ENCODE measurements at regions not wholly inside any gene's neighbourhood (a gene's known extent, or its start where the extent isn't known, plus 50 kb on each side); places are given as distances from the start of the nearest gene placed in this dataset.
"Not testable (repeated sequence)": the region's sequence is repeated elsewhere in the genome, so short reads cannot be mapped to it uniquely, and the experiment has no call there.

DNA sequence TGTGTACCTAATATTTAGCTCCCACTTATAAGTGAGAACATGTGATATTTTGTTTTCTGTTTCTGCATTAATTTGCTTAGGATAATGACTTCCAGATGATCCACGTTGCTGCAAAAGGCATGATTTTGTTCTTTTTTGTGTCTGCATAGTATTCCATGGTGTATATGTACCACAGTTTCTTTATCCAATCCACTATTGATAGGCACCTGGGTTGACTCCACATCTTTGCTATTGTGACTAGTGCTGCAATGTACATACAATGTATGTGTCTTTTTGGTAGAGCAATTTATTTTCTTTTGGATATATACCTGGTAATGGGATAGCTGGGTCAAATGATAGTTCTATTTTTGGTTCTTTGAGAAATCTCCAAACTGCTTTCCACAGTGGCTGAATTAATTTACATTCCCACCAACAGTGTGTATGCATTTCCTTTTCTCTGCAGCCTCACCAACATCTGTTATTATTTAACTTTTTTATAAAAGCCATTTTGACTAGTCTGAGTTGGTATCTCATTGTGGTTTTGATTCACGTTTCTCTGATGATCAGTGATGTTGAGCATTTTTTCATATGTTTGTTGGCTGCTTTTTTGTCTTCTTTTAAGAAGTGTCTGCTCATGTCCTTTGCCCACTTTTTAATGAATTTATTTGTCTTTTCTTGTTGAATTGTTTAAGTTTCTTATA, 102.8 kb upstream of the GAS1 start:
- DNase-seq = not testable (repeated sequence)

DNA sequence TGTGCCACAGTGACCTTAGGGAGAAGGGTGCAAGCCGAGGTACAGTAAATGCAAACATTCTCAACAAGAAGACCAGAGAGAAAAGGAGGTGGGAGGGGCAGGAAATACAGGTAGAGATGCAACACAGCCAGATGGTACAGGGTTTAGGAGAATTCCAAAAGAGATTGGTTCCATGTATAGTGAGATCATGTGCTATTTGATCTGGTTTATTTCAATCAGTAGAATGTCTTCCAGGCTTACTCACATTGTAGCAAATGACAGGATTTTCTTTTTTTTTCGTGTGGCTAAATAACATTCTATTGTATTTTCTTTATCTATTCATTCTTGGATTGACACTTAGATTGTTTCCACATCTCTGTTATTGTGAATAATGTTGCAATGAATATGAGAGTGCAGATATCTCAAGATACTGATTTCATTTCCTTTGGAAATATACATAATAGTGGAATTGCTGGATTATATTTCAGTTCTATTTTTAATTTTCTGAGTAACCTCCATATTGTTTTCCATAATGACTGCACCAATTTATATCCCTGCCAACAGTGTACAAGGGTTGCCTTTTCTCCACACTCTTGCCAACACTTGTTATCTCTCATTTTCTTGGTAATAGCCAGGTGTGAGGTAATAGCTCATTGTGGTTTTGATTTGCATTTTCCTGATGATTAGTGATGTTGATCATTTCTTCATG, 107.8 kb upstream of the GAS1 start:
- DNase-seq = no peak

DNA sequence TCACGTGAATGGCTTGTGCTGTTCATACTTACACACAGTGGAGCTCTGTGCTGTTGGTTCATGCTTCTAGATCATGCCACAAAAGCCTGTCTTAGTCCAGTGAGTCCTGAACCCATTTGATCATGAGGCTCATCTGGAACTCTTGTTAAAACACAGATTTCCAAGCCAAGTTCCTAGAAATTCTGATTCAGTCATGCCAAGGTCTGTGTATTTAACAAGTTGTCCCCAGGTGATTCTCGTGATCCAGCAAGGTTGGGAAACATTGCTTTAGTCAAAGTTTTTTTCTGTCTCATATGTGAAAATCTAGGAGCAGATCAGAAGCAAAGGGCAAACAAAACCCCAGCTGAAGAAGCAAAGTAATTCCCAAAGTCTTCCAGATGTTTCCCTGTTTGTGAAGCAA, 112.5 kb upstream of the GAS1 start:
- DNase-seq = no peak

DNA sequence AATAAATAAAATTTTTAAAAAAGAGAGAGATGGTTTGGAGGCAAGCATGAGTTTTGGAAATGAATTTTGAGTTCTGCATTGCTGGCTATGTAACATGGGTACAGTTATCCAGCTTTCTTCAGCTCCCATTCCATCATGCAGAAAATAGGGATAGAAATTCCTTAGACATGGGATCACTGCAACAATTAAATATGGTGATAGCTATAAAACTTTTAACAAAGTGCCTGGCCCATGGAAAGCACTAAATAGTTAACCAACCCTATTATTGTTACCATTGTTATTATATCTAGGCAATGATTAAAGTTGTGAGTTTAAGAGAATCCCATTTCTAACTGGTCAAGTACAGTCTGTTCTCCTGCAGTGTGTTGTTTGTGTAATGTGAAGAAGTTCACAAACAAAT, 115.4 kb upstream of the GAS1 start:
- no peak for DNase-seq

DNA sequence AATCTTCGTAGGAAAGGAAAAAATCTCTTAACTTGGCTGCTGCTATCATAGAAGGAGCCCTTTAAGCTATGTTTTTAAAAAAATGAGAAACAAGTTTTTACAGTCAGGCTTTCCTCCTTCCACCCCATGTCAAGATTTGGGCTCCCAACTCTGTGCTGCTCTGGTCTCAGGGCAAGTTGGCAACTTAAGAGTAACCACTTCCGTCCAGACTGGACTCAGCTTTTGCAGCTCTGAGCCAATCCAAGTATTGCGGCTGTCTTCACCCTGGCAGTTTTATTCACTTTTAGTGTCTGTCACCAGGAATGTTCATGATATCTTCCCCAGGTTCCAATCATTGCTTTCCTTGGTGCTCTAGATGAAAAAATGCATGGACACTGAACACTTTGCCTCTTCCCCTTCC, 115.9 kb upstream of the GAS1 start:
- no peak for DNase-seq

DNA sequence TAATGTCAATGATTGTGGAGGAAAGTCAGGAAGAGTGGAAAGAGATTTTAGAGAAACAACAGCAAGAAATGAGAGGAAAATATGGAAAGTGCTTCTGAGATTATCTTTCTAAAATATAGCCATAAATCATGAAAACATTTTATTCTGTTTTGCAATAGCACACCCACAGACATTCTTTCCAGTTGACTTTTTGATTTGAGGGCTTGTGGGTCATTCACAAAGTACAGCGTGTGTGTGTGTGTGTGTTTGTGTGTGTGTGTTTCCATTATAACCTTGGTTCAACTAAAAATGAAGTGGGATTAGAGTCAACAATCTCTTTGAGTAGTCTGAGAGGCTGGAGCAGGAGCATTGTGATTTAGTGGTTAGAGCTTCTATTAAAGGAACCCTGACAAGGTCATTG, 116.6 kb upstream of the GAS1 start:
- no peak for DNase-seq

DNA sequence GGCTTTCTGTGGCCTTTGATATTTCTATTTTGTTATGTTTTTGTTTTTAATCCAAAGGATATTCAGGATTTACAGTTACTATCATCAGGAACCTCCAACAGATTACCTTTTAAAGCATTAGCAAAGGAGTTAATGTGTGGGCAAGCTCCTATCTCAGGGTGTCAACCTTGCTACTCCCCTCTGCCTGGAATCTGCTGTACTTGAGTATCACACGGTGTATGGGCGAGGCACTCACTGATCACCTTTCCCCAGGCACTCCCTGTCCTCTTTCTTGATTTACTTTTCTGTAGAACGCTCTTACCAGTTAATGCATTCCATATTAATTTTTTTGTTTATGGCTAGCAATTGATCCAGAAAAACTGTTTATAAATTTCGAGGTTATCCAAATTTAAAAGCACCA, 117.0 kb upstream of the GAS1 start:
- no peak for DNase-seq

DNA sequence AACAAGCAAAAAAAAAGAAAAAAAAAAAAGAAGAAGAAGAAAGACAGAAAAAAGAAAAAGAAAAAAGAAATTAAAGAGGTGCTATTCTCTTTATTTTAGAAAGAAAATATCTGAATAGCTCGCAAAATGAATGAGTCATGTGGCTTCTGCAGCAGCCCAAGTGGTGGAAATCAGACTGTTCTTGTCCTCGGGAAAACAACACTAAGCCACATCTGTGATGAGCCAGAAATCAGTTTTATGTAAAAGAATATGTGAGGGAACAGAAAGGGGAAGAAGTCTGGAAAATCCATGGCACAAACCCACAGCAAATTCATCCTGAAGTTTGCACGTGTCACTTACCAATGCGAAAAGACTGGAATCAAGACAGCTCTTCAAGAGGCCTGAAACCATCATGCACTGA, 118.7 kb upstream of the GAS1 start:
- DNase-seq = no peak

DNA sequence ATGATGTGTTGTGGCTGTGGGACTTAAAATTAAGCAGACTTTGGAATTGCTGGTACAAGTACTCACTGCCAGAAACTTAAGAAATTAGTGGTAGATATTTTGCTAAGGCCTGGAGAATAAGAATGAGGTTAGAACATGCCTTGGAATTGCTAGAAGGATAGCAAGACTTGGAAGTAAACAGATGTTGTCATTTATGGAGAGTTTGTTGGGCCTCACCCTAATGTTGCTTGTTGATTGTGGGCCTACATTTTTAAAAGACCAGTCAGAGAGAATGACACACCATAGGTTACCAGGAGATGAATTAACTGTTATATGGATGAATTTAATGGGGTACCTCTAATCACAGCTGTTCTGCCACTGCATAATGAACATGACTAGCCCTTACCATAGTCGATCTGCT, 120.1 kb upstream of the GAS1 start:
- no peak for DNase-seq

DNA sequence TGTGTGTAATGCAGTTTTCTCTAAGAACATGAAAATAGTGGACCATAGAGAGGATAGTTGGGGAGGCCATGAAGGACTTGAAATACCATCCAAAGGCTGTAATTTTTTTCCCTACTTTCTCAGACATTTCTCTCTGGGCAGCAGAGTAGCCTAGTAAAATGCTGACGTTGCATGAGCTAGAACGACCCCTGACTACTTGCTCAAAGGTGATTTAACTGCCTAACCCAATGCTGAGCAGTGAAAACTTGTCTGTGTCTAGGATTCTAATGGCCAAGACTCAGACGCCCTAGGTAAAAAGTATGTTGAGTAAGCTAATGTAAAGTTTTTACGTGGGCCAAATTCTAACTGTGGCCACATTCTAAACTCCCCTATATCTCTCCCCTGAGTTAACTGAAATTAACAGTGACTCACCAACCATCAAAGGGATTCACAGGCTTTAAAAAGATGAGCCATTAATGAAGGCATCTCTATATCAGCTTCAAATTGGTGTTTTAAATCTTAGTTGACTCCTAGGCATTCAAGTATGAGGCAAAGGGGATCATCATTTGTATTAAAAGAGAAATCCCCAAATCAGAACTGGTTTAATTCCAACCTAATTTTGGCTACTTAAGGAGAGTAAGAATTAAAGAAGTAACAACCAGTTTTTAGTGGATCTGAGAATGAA, 121.0 kb upstream of the GAS1 start:
- DNase-seq = no peak

DNA sequence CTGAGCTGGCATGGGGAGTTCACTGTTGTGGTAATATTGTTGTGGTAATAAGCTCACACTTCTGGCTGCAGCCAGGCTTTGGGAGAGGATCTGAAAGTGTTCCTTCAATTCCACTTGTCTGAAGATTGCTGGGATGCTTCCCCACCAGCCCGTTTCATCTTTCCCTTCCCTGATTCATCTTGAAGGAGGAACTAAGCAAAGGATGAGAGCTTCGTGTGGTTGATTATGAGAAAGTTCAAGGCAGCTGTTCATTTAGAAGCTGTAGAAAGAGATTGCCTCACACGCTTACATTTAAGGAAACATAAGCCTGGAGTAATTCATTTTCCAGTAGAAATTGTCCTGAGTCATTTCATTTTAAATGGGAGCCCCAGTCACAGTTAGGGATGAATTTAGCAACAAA, 122.4 kb upstream of the GAS1 start:
- DNase-seq = no peak

DNA sequence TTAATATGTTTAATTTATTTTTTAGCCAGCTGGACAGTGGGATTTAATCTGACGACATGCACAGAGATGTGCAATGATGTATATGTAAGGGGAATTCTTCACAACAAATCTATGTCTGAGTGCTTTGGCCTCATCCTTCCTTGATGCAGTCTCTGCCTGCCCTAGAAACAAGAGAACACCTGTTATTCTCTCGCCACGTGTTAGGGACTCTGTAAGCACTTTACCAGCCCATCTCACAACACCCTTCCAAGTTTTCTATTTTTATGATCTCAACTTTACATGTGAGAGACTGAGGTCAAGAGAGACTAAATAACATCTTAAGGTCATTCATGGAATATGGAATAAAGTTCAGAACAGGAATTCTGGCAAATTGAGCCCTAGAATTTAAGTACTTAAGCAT, 123.0 kb upstream of the GAS1 start:
- DNase-seq = no peak

DNA sequence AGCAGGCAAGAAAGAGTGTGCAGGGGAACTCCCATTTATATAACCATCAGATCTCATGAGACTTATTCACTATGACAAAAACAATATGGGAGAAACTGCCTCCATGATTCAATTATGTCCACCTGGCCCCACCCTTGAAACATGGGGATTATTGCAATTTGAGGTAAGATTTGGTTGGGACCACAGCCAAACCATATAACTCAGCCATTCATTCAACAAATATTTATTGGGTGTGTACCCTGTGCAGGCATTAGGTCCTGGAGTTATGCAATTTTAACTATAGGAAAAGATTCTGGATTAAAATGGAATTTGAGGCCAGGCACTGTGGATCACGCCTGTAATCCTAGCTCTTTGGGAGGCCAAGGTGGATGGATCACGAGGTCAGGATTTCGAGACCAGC, 124.2 kb upstream of the GAS1 start:
- no peak for DNase-seq

DNA sequence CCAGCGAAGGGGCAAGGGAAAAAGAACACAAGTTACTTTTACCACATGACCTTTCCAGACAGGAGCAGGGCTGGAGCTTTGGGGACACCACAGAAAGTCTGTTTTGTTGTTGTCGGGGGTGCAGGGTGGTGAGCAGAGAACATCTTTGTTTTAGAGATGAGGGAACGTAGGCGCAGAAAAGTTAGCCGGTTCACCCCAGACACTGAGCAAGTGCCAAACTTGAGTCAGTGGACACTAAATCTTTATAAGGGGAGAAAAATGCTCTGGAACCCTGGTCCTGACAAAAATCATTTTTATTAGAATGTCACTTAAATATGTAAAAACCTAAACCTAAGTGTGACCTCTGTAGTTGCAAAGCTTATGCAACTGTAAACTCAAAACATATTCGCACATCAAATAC, 126.4 kb upstream of the GAS1 start:
- no peak for DNase-seq

DNA sequence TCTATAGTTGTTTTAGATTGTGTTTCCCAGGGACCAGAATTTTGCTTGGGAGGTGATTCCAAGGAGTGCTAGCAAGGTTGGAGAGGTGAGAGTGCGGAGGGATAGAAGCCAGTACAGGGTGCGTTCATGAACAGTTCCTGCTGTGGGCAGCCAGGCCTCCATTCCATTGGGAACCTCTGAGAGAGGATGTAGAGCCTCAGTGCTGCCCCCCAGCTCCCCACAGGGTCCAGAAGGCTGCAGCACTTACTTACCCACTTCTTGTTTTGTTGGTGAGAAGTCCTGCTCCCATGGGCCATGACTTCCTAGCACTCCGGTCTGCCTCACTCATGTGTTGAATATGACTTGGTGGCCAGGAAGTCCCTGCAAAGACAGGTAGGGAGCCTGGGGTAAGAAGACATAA, 128.2 kb upstream of the GAS1 start:
- DNase-seq = no peak

DNA sequence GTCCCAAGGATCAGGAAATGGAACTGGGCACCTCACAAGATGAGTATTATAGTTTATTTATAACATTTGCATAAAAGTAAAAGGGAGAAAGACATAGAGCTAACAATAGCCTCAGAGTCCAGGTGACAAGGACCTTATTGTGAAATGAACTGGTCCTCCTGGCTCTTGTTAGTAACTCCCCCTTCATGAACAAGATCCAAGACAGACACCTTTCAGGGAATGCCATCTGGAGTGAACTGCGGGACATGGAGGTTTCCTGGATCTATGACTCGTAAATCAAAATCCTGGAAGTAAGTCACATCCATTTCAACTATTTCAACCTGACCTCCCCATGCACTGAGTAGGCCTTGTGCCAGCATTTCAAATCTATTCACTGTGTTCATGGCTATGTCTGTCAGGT, 129.5 kb upstream of the GAS1 start:
- no peak for DNase-seq

DNA sequence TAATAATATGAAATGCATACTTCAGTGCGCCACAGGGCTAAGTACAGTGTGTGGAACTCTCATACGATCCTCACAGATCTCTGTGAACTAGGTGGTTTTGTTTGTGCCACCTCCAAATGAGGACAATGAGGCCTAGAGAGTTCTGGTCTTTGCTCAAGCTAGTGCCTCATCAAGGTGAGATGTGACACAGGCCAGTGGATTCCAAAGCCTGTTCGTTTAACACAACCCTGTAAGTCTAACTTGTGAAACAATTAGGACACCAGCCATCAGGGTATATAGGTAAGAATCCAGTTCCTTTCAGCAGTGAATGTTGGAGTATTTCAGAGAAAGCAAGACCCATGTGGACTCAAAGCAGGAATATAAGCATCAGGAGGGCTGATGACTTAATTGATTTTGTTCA, 130.7 kb upstream of the GAS1 start:
- DNase-seq = no peak

DNA sequence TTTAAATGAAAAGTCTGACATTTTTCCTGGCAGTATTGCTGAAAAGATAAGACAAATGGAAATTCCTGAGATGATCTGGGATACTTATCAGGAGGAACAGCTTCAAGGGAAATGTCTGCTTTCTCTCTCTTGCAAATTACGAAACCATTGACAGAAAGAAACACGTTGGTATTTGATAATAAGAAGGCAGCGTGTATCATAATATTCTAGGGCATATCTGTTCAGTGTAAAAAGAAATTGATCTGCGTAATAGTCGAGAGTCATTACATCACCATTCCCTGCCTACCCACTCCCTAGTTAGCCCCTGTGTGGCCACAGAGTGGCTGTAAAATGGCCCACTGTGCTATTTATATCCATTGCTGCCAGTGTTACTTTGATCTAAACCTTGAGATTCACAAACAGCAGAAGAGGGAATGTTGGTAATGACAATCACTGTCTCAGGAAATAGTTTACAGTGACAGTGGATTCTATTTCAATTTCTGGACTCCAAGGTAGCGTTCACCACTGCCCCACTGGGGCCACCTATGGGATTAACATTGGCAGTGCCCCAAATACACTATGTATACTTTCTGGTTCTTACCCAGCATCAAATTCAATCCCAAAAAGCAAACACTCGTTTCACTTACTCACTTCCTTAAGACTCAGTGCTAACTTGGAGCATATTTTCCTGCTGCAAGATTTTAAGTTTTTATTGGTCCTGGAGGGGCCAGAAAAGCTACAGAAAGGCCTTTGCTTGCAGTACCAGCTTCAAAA, 133.4 kb upstream of the GAS1 start:
- DNase-seq = no peak

DNA sequence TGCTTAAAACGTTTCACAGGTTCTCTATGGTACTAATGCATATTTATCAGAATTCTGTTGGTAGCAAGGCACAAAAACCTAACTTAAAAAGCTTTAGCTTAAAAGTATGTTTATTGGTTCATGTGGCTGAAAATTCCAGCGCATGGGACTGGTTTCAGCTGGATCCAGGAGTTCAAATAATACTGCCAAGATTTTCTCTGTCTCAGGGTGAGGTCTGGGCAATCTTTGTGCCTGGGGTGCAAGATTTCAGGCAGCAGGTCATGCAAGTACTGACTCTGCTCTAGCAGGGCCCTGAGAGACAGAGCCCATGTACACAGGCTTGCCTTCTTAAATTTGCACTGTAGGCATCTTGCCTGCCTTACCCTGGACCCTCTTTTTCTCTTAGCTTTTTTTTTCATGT, 134.2 kb upstream of the GAS1 start:
- no peak for DNase-seq

DNA sequence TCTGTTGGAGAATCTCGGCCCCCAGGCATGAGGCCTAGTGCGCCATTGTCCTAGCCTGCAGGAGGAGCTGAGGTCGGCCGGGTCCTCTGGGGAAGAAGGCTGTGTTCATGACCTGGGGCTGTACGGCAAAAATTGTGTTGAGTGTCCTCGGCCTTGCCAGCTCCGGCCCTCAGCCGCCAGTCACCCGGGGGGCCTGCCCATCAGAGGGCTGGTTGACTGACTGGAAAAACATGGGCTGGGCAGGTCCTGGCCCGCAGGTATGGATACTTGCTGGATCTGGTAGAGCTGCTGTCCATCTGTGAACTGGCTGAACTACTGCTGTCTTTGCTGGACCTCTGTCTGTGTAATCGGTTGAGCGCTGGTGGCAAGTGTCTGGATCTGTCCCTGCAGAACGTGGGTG, 136.7 kb upstream of the GAS1 start:
- no peak for DNase-seq

DNA sequence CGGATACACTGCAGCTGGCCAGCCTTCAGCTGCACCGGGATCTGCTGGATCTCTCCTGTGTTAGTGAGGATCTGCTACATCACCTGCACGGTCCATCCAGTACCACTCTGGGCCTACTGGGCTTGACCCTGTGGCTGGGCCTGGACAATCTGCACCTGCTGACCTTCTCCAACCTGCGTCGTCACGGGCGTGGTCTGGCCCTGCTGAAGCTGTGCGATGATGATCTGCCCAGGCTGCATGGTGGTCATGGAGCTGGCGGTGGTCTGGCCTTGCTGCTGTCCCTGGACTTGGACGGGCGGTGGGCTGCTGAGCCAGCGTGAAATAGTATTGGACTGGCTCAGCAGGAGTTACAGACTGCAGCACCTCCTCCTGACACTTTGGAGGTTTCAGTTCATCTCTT, 137.1 kb upstream of the GAS1 start:
- DNase-seq = no peak

DNA sequence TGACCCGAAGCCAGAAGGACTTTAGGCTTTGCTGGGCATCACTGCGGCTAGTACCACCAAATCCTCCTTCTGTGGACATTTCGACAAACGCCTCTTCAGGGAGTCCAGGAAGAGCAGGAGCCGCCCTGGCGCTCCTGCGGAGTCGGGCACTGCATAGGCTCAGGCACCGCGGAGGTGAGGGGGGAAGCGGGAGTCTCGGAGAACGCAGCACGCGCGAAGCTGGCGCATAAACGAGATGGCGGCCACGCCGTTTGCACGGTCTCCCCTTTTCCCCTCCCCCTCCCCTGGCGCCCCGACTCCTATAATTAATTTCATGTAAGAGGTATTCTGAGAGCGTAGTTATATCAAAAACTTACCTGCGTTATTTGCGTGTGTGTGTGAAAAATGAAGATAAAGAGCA, 137.8 kb upstream of the GAS1 start:
- no peak for DNase-seq

DNA sequence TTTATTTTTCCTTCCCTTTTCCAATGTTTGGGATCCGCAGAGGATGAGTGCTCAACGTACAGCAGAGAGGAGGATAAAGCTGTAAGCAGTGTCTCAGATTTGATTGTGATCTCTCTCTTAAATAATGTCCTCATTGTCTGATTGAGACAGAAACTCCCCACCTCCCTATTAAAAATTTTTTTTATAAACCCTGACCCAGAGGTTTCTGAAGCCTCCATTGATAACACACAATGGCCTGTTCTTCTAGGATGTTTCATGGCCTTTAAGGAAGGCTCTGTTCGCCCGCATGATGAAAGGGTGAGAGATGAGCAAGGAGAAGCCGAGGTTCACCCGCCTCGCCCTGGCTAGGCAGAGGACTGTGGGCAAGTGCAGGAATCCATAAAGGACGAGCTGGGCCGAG, 138.2 kb upstream of the GAS1 start:
- no peak for DNase-seq
